ENCODE measurements at regions not wholly inside any gene's neighbourhood (a gene's known extent, or its start where the extent isn't known, plus 50 kb on each side); places are given as distances from the start of the nearest gene placed in this dataset.
A peak's percentile ranks its signal among the peaks of the same experiment; 100 is the strongest.
"Not testable (repeated sequence)": the region's sequence is repeated elsewhere in the genome, so short reads cannot be mapped to it uniquely, and the experiment has no call there.

DNA sequence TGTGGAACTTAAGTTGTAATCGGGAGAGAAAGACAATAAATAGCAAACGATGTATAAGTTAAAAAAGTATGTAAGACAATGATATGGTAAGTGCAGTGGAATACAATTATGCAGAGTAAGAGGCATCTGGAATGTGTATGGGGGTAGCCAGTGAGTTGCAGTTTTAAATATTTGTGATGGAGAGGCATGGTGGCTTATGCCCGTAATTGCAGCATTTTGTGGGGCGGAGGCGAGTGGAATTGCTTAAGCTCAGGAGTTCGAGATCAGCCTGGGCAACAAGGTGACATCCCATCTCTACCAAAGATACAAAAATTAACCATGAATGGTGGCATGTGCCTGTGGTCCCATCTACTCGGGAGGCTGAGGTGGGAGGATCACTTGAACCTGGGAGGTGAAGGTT is 52.5 kb upstream of the WDFY3 start:
- in situ Hi-C loops (cut with HindIII; ENCODE audit: low sequenced_read_pairs), result no loop called here
- DNase-seq (ENCODE audit: low spot score), result no peak

DNA sequence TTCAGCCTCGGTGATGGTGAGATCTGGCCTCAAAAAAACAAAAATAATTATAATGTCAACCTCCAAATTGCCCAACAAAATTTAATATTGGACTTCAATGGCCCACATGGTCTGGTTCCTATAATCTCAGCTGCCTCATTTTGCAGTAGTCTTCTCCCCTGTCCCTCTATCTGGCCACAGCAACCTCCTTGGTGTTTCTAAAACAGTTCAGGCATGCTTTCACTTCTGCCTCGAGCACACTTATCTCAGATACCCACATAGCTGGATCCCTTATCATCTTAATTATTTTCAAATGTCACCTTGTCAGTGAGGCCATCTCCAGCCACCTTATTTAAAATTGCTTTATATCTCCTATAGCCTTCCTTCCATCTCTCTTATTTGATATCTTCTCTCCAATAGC is 52.9 kb upstream of the WDFY3 start:
- DNase-seq (ENCODE audit: low spot score), result no peak
- in situ Hi-C loops (cut with HindIII; ENCODE audit: low sequenced_read_pairs), result no loop called here

- in situ Hi-C loops (cut with HindIII; ENCODE audit: low sequenced_read_pairs), result no loop called here
- DNase-seq (ENCODE audit: low spot score), result no peak
These were observed 58.2 kb upstream of the WDFY3 start for GRCh38 chr4:85024671-85025070.

DNA sequence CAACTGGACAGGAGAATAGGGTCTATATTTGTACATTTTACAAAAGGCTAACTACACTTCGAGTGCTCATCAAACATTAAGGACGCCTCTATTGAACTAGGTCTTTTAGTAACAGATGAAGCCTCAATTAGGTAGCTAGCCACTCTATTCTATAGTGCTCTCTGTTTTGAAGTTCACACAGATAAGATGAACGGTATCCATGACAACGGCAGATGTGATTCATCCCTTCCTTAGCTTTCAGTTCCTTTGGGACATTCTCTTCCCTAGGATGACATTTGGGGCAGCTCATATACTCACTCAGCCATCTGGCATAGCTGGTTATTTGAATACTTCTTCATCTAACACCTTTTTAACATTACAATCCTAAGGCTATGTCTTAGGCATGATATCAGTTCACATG is 62.4 kb upstream of the WDFY3 start:
- in situ Hi-C loops (cut with HindIII; ENCODE audit: low sequenced_read_pairs), result no loop called here
- DNase-seq (ENCODE audit: low spot score), result no peak

DNA sequence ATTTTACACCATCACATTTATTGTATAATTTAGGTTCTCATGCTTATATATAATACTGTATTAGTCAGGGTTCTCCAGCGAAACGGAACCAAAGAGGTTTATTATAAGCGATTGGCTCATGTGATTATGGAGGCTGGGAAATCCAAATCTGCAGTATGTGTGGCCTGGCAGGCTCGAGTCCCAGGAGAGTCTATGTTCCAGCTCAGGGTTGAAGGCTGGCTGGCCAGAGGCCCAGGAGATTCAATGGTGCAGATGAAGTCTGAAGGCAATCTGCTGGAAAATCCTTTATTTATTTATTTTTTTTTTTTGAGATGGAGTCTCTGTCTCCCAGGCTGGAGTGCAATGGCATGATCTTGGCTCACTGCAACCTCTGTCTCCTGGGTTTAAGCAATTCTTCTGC is 63.0 kb upstream of the WDFY3 start:
- in situ Hi-C loops (cut with HindIII; ENCODE audit: low sequenced_read_pairs), result no loop called here
- no peak for DNase-seq (ENCODE audit: low spot score)

DNA sequence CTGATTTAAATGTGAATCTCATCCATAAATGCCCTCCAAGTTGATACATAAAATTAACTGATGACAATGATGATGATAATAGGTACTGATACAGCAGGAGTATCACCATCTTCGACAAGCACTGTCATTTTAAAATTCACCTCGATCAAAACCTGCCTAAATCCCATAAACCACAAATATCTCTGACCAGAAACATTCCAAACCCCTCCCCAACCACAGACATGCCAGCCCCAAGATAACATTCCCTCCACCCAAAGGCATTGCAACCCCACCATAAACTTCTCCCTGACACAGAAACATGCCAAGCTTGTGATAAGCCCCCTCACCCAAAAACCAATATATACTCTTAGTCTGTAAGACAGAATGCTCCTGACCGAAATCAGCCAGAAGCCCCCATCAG is 63.7 kb upstream of the WDFY3 start:
- no peak for DNase-seq (ENCODE audit: low spot score)
- in situ Hi-C loops (cut with HindIII; ENCODE audit: low sequenced_read_pairs), result no loop called here

DNA sequence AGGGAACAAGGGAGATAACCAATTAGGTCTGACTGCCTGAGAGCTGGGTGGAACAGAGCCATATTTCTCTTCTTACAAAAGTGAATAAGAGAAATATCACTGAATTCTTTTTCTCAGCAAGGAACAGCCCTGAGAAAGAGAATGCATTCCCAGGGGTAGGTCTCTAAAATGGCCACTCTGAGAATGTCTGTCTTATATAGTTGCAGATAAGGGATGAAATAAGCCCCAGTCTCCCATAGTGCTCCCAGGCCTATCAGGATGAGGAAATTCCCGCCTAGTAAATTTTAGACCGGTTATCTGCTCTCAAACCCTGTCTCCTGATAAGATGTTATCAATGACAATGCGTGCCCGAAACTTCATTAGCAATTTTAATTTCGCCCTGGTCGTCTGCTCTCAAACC is 67.3 kb upstream of the WDFY3 start:
- in situ Hi-C loops (cut with HindIII; ENCODE audit: low sequenced_read_pairs), result not testable (repeated sequence)

DNA sequence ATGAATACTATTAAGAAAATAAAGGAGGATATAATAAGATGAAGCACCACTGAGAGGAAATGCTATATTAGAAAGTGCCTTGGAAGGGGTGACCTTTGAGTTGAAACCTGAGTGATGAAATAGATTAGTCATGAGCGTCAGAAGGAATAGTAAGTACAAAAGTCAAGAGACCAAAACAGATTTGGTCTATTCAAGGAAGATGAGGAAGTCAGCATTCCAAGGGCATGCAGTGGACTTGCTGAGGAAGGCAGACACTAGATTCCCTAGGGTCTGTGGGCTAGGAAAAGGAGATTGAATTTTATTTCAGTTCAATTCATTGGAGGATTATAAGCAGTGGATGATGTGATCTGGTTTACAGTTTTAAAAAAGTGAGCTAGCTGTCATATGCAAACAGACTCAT is 73.0 kb upstream of the WDFY3 start:
- in situ Hi-C loops (cut with HindIII; ENCODE audit: low sequenced_read_pairs), result no loop called here
- DNase-seq (ENCODE audit: low spot score), result no peak

More for the DNA sequence above, 67.3 kb upstream of the WDFY3 start:
- DNase-seq (ENCODE audit: low spot score), result not testable (repeated sequence)

GRCh38 chr4:85043812-85044496 is 77.5 kb upstream of the WDFY3 start:
- DNase-seq (ENCODE audit: low spot score); in situ Hi-C loops (cut with HindIII; ENCODE audit: low sequenced_read_pairs): not testable (repeated sequence)

GRCh38 chr4:85050736-85051135 is 84.2 kb upstream of the WDFY3 start:
- in situ Hi-C loops (cut with HindIII; ENCODE audit: low sequenced_read_pairs), result no loop called here

GRCh38 chr4:85051526-85051925 is 85.0 kb upstream of the WDFY3 start:
- in situ Hi-C loops (cut with HindIII; ENCODE audit: low sequenced_read_pairs), result no loop called here
- DNase-seq (ENCODE audit: low spot score), result no peak

More at GRCh38 chr4:85050736-85051135, 84.2 kb upstream of the WDFY3 start:
- no peak for DNase-seq (ENCODE audit: low spot score)

DNA sequence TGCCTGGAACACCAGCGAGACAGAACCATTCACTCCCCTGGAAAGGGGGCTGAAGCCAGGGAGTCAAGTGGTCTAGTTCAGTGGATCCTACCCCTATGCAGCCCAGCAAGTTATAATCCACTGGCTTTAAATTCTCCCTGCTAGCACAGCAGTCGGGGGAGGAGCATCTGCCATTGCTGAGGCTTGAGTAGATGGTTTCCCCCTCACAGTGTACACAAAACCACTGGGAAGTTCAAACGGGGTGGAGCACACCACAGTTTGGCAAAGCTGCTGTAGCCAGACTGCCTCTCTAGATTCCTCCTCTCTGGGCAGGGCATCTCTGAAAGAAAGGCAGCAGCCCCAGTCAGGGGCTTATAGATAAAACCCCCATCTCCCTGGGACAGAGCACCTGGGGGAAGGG is 88.4 kb upstream of the WDFY3 start:
- in situ Hi-C loops (cut with HindIII; ENCODE audit: low sequenced_read_pairs), result not testable (repeated sequence)

DNA sequence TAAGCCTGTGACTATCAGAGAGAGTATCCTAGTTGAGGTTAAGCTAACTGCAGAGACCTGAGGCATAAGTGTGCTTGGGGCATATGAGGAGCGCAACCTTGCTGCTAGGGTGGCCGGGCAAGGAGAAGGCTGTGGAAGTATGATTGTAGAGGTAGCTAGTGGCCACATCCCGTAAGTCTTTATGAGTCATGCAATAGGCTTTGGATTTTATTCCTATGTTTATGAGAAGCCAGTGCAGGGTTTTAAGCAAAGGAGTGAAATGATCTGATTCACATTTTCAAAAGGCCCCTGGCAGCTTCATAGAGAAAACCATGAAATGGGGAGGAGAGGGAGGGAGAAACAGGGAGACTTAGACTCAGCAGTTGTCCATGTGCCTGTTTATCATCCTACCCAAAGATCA is 92.1 kb upstream of the WDFY3 start:
- in situ Hi-C loops (cut with HindIII; ENCODE audit: low sequenced_read_pairs), result no loop called here
- no peak for DNase-seq (ENCODE audit: low spot score)

More for the DNA sequence above, 88.4 kb upstream of the WDFY3 start:
- not testable (repeated sequence) for DNase-seq (ENCODE audit: low spot score)

- in situ Hi-C loops (cut with HindIII; ENCODE audit: low sequenced_read_pairs), result no loop called here
- DNase-seq (ENCODE audit: low spot score), result no peak
These were observed 95.5 kb upstream of the WDFY3 start for GRCh38 chr4:85061974-85062373.

DNA sequence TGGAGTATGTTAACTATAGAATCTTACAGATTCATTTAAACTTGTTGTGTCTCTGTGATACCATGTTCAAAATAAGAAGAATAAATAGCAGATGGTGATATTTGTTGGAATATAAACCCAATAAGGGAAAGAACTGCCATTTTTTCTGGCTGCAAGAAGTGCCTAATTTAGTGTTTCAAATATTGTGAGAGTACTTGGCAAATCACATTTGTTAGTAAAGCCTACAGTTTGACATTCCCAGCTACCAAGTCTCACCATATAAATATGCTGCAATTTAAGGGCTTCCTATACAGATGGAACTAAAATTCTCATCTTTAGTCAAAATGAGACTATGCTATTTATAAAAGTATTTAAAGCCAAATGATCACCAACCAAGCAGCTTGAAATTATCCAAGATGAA is 96.0 kb upstream of the WDFY3 start:
- DNase-seq (ENCODE audit: low spot score), result no peak
- in situ Hi-C loops (cut with HindIII; ENCODE audit: low sequenced_read_pairs), result no loop called here

DNA sequence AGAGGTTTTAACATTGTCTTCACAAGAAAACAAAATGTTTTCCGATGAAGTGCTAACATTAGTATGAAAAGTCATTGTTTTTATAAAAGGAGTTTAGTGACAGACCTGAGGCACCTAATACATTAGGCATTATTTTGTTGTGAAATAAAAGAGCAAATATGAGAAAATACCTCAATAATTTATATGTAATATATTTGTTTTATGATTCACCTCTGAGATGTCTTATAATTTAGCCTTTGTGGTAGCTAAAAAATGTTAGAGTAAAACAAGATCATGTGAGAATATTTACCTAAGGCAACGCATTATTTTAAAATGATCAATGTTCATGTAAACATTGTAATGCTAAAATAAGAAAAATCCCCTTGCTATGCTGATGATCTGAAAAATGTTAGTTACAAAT is 100.9 kb upstream of the WDFY3 start:
- DNase-seq (ENCODE audit: low spot score), result no peak
- in situ Hi-C loops (cut with HindIII; ENCODE audit: low sequenced_read_pairs), result no loop called here

- in situ Hi-C loops (cut with HindIII; ENCODE audit: low sequenced_read_pairs), result no loop called here
- no peak for DNase-seq (ENCODE audit: low spot score)
These were observed 111.5 kb upstream of the WDFY3 start for GRCh38 chr4:85078016-85078415.

DNA sequence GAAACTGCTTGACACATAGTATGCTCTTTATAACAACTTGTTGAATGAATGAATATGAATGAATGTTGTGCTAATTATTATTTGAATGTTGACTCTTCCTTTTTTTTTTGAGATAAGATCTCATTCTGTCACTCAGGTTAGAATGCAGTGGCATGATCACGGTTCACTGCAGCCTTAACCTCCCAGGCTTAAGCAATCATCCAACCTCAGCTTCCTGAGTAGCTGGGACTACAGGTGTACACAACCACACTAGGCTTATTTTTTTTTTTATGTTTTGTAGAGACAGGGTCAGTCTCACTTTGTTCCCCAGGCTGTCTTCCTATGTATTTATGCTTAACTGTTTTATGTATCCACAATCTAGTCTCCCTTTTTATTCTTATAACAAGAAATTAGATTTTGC is 114.7 kb upstream of the WDFY3 start:
- DNase-seq (ENCODE audit: low spot score), result no peak
- in situ Hi-C loops (cut with HindIII; ENCODE audit: low sequenced_read_pairs), result no loop called here

DNA sequence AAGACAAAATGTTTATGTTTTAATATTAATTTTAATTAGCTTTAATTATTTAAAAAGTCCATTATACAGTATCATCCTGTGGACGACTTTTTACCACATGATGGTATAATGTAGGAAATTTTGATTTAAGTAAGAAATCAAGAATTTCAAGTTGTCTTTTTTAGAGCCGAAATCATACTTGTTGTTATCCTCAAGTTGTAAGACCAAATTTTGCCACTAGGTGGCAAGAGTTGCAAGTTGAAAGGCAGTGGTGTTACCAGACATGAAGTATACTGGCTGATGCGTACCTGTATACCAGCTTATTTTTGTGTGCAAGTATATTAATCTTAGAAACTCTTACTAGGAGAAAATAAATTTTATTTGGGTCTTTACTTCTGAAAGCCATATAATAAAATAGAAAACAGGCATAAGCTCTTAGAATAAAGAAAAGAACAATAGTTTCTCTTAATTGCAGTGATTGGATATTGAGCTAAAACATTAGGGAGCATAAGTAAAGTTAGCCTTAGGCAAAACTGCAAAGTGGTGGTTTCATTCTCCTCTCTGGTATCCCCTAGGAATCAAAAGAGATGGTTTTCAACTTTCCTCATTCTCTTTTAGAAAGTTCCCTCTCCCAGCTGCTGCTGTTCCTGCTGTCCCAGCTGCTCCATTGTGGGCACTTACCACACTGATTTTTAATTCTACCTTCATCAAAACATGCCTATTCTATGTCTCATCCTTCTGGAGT is 118.0 kb upstream of the WDFY3 start:
- in situ Hi-C loops (cut with HindIII; ENCODE audit: low sequenced_read_pairs), result no loop called here
- peak; percentile 73 for DNase-seq (ENCODE audit: low spot score)

GRCh38 chr4:85086721-85087120 is 120.2 kb upstream of the WDFY3 start:
- in situ Hi-C loops (cut with HindIII; ENCODE audit: low sequenced_read_pairs), result no loop called here
- DNase-seq (ENCODE audit: low spot score), result no peak

DNA sequence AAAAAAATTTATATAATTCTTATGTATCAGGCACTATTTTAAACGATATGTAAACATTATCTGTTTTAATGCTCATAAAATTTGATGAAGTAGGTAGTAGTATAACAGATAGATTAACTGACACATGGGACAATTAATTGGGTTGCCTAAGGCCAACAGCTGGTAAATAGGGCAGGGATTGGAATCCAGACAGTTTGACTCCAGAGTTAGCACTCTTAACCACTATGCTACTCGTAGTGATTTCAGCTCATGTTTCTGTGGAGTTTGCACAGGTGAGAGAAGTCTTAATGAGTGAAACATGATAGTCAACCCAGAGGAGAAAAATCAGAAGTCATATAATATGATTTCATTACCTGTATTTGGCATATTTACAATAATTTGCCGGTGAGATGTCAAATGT is 126.0 kb upstream of the WDFY3 start:
- no peak for DNase-seq (ENCODE audit: low spot score)
- in situ Hi-C loops (cut with HindIII; ENCODE audit: low sequenced_read_pairs), result no loop called here
